ENCODE measurements at regions not wholly inside any gene's neighbourhood (a gene's known extent, or its start where the extent isn't known, plus 50 kb on each side); places are given as distances from the start of the nearest gene placed in this dataset.

GRCh38 chr3:22947851-22948250 is 255.3 kb upstream of the UBE2E2 start:
- no peaks in the 10 kb centered on the region for H3K27me3 ChIP-seq (ENCODE audit: insufficient read depth, low read length)
- no peaks in the 10 kb centered on the region for H3K23me2 ChIP-seq (ENCODE audit: insufficient read length, low read depth, low read length, poor library complexity, severe bottlenecking)
- H3K9me3 Mint-ChIP-seq: peaks cover 5 to 10% of the 10 kb centered on the region in 2 experiments; a peak in 4 of 5 replicates
- no peak overlapping the region for H3K4me2 ChIP-seq (ENCODE audit: insufficient read depth, insufficient read length, low read length)
- H2AK5ac ChIP-seq (ENCODE audit: insufficient read length, low read length): no peak overlapping the region
- H3K18ac ChIP-seq (ENCODE audit: insufficient read length, low read depth, low read length): no peak overlapping the region
- H3K79me2 ChIP-seq (ENCODE audit: insufficient read depth, low read length): no peaks in the 10 kb centered on the region
- H3K79me1 ChIP-seq (ENCODE audit: insufficient read depth, low read depth, low read length, poor library complexity, severe bottlenecking): no peaks in the 10 kb centered on the region
- H3K36me3 Mint-ChIP-seq (ENCODE audit: insufficient read depth in 1 of 3, low read depth in 3 of 3): peaks cover 3 to 7% (median 5%) of the 10 kb centered on the region in 3 experiments; a peak in 5 of 7 replicates
- H3K27me3 Mint-ChIP-seq (ENCODE audit: low read depth): no peaks in the 10 kb centered on the region; the same call in 1 of the 2 replicates
- no peak overlapping the region for H3K27ac ChIP-seq (ENCODE audit: insufficient read length, low read depth, low read length)
- H3K56ac ChIP-seq (ENCODE audit: insufficient read length, low read depth, low read length): no peak overlapping the region
- no peak overlapping the region for H2BK20ac ChIP-seq (ENCODE audit: low read depth, low read length, poor library complexity, severe bottlenecking)
- no peak for TF ChIP-seq CTCF (conservative IDR thresholded peaks at IDR 0.05)
- H3K4me1 ChIP-seq (ENCODE audit: insufficient read depth, low read length): no peaks in the 10 kb centered on the region
- no peak overlapping the region for H3K9ac ChIP-seq (ENCODE audit: extremely low read depth, insufficient read length, low read length)
- H2AFZ ChIP-seq (ENCODE audit: low read length): no peak overlapping the region
- no peak overlapping the region for H4K8ac ChIP-seq (replicated peaks; ENCODE audit: insufficient read length, low read depth, low read length)
- no peak overlapping the region for H3K23ac ChIP-seq (ENCODE audit: insufficient read length, low read depth, low read length)
- no CpG with 5 or more reads among the region's 2 CpGs for WGBS (ENCODE audit: extremely low coverage, insufficient read length, low lambda C conversion rate)
- H3K4me3 Mint-ChIP-seq: no peak overlapping the region
- no peak overlapping the region for H4K5ac ChIP-seq (ENCODE audit: insufficient read length, low read depth, low read length)
- H3K4ac ChIP-seq (ENCODE audit: low read depth, low read length): no peak overlapping the region
- peaks cover 3 to 7% of the 10 kb centered on the region in 2 experiments; a peak in 2 of 4 replicates for H3K4me1 Mint-ChIP-seq
- no peaks in the 10 kb centered on the region for H3K9me3 ChIP-seq (ENCODE audit: control insufficient read depth, low read depth, low read length)
- H3T11ph ChIP-seq (ENCODE audit: low read length): no peak overlapping the region
- no peak overlapping the region for H2BK15ac ChIP-seq (ENCODE audit: low read depth, low read length)
- H2BK5ac ChIP-seq (ENCODE audit: insufficient read length, low read length): no peak overlapping the region
- DNase-seq: no peak
- H3K27ac Mint-ChIP-seq: no peak overlapping the region
- H2BK12ac ChIP-seq (ENCODE audit: insufficient read length, low read depth, low read length): no peak overlapping the region
- no peaks in the 10 kb centered on the region for H4K20me1 ChIP-seq (ENCODE audit: control insufficient read depth, insufficient read depth, insufficient read length)
- H4K91ac ChIP-seq (ENCODE audit: insufficient read length, low read depth, low read length): no peak overlapping the region
- no peak overlapping the region for H3K14ac ChIP-seq (ENCODE audit: insufficient read depth, low read length)
- no peak overlapping the region for H2BK120ac ChIP-seq (ENCODE audit: low read depth, low read length, poor library complexity, severe bottlenecking)
